ENCODE measurements at regions not wholly inside any gene's neighbourhood (a gene's known extent, or its start where the extent isn't known, plus 50 kb on each side); places are given as distances from the start of the nearest gene placed in this dataset.

DNA sequence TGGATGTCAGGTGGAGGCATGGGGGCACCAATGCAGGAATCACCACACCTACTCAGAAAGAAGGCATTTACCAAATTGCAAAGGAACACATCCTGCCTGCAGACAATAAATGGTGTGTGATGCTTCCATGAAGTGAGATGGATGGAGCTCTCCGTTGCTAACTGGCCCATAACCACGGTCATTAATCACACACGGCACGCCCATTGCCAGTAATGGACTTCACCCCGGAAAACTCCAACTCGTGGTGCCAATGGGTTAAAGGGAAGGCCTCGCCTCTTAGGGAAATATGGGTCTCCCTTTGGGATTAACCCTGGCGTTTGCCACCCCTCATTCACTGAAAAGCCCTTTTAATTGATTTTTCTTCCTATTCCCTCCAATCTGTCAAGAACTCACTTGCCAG lies 443.1 kb upstream of the DAB1 start:
- no peaks in the 10 kb centered on the region for H3K36me3 ChIP-seq (replicated peaks in 1 of 2; ENCODE audit: control extremely low read depth in 1 of 2, control insufficient read depth in 1 of 2, extremely low read depth in 1 of 2, insufficient read depth in 2 of 2, low read length in 1 of 2)
- Mint-ChIP-seq H3K9me3 (ENCODE audit: insufficient read depth) (no peaks in the 10 kb centered on the region), H3K4me3 (no peak overlapping the region), H3K27ac (no peak overlapping the region), H3K27me3 (no peaks in the 10 kb centered on the region), H3K4me1 (no peaks in the 10 kb centered on the region)
- H4K20me1 ChIP-seq (ENCODE audit: control insufficient read depth, insufficient read depth, low read length, poor library complexity, severe bottlenecking) = no peaks in the 10 kb centered on the region
- H3K27ac ChIP-seq (ENCODE audit: low read length in 2 of 2) = no peak overlapping the region
- H2AFZ ChIP-seq (ENCODE audit: insufficient read depth, low read depth, low read length, poor library complexity, severe bottlenecking) = no peak overlapping the region
- TF ChIP-seq, protein P1, sequence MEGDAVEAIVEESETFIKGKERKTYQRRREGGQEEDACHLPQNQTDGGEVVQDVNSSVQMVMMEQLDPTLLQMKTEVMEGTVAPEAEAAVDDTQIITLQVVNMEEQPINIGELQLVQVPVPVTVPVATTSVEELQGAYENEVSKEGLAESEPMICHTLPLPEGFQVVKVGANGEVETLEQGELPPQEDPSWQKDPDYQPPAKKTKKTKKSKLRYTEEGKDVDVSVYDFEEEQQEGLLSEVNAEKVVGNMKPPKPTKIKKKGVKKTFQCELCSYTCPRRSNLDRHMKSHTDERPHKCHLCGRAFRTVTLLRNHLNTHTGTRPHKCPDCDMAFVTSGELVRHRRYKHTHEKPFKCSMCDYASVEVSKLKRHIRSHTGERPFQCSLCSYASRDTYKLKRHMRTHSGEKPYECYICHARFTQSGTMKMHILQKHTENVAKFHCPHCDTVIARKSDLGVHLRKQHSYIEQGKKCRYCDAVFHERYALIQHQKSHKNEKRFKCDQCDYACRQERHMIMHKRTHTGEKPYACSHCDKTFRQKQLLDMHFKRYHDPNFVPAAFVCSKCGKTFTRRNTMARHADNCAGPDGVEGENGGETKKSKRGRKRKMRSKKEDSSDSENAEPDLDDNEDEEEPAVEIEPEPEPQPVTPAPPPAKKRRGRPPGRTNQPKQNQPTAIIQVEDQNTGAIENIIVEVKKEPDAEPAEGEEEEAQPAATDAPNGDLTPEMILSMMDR (IDR thresholded peaks at IDR 0.05) = no peak
- no peak for TF ChIP-seq EZH2 (IDR thresholded peaks at IDR 0.05; ENCODE audit: borderline replicate concordance, insufficient read depth, low read depth, low read length, poor library complexity, severe bottlenecking)
- no peak overlapping the region for H3K4me2 ChIP-seq (replicated peaks; ENCODE audit: low read depth, low read length, poor library complexity, severe bottlenecking)
- H3K27me3 ChIP-seq (replicated peaks in 1 of 4; ENCODE audit: control extremely low read depth in 1 of 4, control insufficient read depth in 3 of 4, insufficient read depth in 4 of 4, low read length in 3 of 4) = no peaks in the 10 kb centered on the region
- CTCF ChIA-PET = no interaction called here
- intact Hi-C loops (cut with micrococcal nuclease) = no loop called here
- no peaks in the 10 kb centered on the region for H3K79me2 ChIP-seq (ENCODE audit: control insufficient read depth, insufficient read depth, low read length)
- POLR2A ChIA-PET = interaction anchor here (0.7 kb wide), 1 partner anchor 16 kb away, joined by 3 read pairs; no protein-coding TSS in a partner anchor
- no peak overlapping the region for H3K4me3 ChIP-seq (ENCODE audit: control extremely low read depth in 1 of 5, extremely low read depth in 1 of 5, insufficient read depth in 1 of 5, low read depth in 2 of 5, low read length in 4 of 5)
- ATAC-seq (ENCODE audit: low read depth) (no peak), DNase-seq (no peak)
- no peaks in the 10 kb centered on the region for H3K4me1 ChIP-seq (ENCODE audit: control insufficient read depth in 2 of 2, insufficient read depth in 2 of 2, low read length in 2 of 2)
- H3K9ac ChIP-seq (ENCODE audit: low read length) = no peak overlapping the region
- H3K9me3 ChIP-seq (ENCODE audit: control extremely low read depth in 1 of 3, control insufficient read depth in 2 of 3, insufficient read depth in 1 of 3, low read length in 2 of 3) = no peaks in the 10 kb centered on the region
- 87% methylated on average over 7 of the region's 8 CpGs for WGBS (ENCODE audit: insufficient coverage)

DNA sequence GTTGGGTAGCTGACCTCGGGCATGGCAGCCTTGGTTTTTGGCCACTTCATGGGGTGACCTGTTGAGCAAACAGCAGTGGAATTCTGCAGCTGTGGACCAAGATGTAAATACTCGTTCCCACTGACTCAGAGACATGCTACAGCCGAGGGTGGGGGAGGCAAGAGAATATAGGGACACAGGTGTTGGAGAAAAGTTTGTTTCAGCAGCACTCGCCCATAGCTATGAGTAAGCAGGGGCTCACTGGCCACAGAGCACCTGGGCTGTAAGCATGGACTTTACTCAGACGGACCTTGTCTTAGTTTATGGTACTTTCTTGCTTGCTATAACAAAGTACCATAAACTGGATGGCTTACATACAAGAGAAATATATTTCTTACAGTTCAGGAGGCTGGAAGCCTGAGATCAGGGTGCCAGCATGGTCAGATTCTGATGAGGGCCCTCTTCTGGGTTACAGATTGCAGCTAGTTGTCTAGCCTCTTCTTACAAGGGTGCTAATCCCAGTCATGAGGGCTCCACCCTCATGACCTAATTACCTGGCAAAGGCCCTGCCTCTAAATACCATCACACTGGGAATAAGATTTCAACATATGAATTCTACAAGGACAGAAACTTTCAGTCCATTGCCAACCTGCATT lies 437.2 kb upstream of the DAB1 start:
- no peaks in the 10 kb centered on the region for H3K9me3 Mint-ChIP-seq (ENCODE audit: insufficient read depth)
- H3K27ac ChIP-seq (ENCODE audit: low read length in 2 of 2) = no peak overlapping the region
- no peak overlapping the region for H3K27ac Mint-ChIP-seq
- no peaks in the 10 kb centered on the region for H3K27me3 ChIP-seq (replicated peaks in 1 of 4; ENCODE audit: control extremely low read depth in 1 of 4, control insufficient read depth in 3 of 4, insufficient read depth in 4 of 4, low read length in 3 of 4)
- WGBS (ENCODE audit: insufficient coverage) = 80% methylated on average over 4 of the region's 5 CpGs
- no peak overlapping the region for H2AFZ ChIP-seq (ENCODE audit: insufficient read depth, low read depth, low read length, poor library complexity, severe bottlenecking)
- no peak overlapping the region for H3K4me3 Mint-ChIP-seq
- no peak overlapping the region for H3K4me3 ChIP-seq (ENCODE audit: control extremely low read depth in 1 of 5, extremely low read depth in 1 of 5, insufficient read depth in 1 of 5, low read depth in 2 of 5, low read length in 4 of 5)
- no peaks in the 10 kb centered on the region for H3K27me3 Mint-ChIP-seq
- intact Hi-C loops (cut with micrococcal nuclease) = no loop called here
- H3K4me1 Mint-ChIP-seq = no peaks in the 10 kb centered on the region
- H4K20me1 ChIP-seq (ENCODE audit: control insufficient read depth, insufficient read depth, low read length, poor library complexity, severe bottlenecking) = no peaks in the 10 kb centered on the region
- no peaks in the 10 kb centered on the region for H3K79me2 ChIP-seq (ENCODE audit: control insufficient read depth, insufficient read depth, low read length)
- H3K4me2 ChIP-seq (replicated peaks; ENCODE audit: low read depth, low read length, poor library complexity, severe bottlenecking) = no peak overlapping the region
- no peaks in the 10 kb centered on the region for H3K36me3 ChIP-seq (replicated peaks in 1 of 2; ENCODE audit: control extremely low read depth in 1 of 2, control insufficient read depth in 1 of 2, extremely low read depth in 1 of 2, insufficient read depth in 2 of 2, low read length in 1 of 2)
- POLR2A ChIA-PET = no interaction called here
- no peaks in the 10 kb centered on the region for H3K4me1 ChIP-seq (ENCODE audit: control insufficient read depth in 2 of 2, insufficient read depth in 2 of 2, low read length in 2 of 2)
- DNase-seq (no peak), ATAC-seq (ENCODE audit: low read depth) (no peak)
- TF ChIP-seq, protein P1 (IDR thresholded peaks at IDR 0.05) = no peak
- TF ChIP-seq EZH2 (IDR thresholded peaks at IDR 0.05; ENCODE audit: borderline replicate concordance, insufficient read depth, low read depth, low read length, poor library complexity, severe bottlenecking) = no peak
- H3K9ac ChIP-seq (ENCODE audit: low read length) = no peak overlapping the region
- no peaks in the 10 kb centered on the region for H3K9me3 ChIP-seq (ENCODE audit: control extremely low read depth in 1 of 3, control insufficient read depth in 2 of 3, insufficient read depth in 1 of 3, low read length in 2 of 3)
- CTCF ChIA-PET = no interaction called here
